IgD-negative memory B cell (primary cell): ENCODE measurements at regions not wholly inside any gene's neighbourhood (a gene's known extent, or its start where the extent isn't known, plus 50 kb on each side); places are given as distances from the start of the nearest gene placed in this dataset.

Experiments
- H3K27ac Mint-ChIP-seq, 3 donors: one replicate each; pipeline ENCODE4 v1.8.0; 2020 to 2022; ENCODE audit warnings: mild to moderate bottlenecking in 3 of 3, mixed read lengths in 3 of 3, moderate library complexity in 1 of 3
- H3K27me3 Mint-ChIP-seq: one replicate; pipeline ENCODE4 v1.8.0; 2021; ENCODE audit warnings: mixed read lengths
- H3K36me3 Mint-ChIP-seq: one replicate; pipeline ENCODE4 v1.8.0; 2020; ENCODE audit warnings: mild to moderate bottlenecking, mixed read lengths
- H3K4me1 Mint-ChIP-seq, 3 donors: one replicate each; pipeline ENCODE4 v1.8.0; 2020 to 2022; ENCODE audit warnings: mixed read lengths in 3 of 3, mild to moderate bottlenecking in 1 of 3
- H3K4me3 Mint-ChIP-seq, 4 donors: one replicate each; pipeline ENCODE4 v1.8.0; 2020 to 2022; ENCODE audit warnings: mild to moderate bottlenecking in 4 of 4, mixed read lengths in 4 of 4, moderate library complexity in 3 of 4
- H3K9me3 Mint-ChIP-seq, 3 donors: one replicate each; pipeline ENCODE4 v1.8.0; 2020 to 2021; ENCODE audit warnings: mixed read lengths in 3 of 3, mild to moderate bottlenecking in 1 of 3

DNA sequence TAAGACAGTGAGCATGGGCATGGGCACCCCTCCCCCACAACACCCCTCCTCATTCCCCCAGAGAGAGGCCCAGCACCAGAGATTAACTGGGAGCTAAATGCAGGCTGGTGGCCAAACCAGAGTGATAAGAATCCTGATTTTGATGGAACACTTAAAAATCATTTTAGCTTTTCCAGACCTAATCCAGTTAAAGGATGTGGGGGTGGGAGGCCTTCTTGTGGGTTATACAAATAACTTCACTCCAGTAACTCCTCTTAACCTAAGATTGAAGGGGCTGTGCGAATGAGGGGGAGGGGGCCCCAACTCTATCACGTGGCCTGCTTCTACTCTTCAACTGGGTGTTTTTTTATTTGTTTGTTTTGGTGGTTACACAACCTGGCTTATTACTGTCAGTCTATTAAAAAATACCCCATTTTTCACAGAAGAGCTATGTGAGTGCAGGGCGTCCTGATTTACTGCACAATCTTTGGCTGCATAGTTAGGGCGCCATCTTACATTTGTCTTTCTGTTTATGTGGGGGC lies 398.1 kb upstream of the LYPLAL1 start:
- Mint-ChIP-seq H3K4me3 (no peak overlapping the region), H3K9me3 (no peaks in the 10 kb centered on the region), H3K27ac (no peak overlapping the region), H3K36me3 (no peaks in the 10 kb centered on the region), H3K4me1 (no peaks in the 10 kb centered on the region), H3K27me3 (peaks cover 4% of the 10 kb centered on the region)

GRCh38 chr1:218778257-218779126 lies 395.2 kb upstream of the LYPLAL1 start:
- peaks cover 0 to 2% (median 0%) of the 10 kb centered on the region in 3 donors for H3K9me3 Mint-ChIP-seq
- H3K36me3 Mint-ChIP-seq, result no peaks in the 10 kb centered on the region
- no peaks in the 10 kb centered on the region for H3K4me1 Mint-ChIP-seq
- no peak overlapping the region for H3K27ac Mint-ChIP-seq
- peaks cover 4% of the 10 kb centered on the region for H3K27me3 Mint-ChIP-seq
- H3K4me3 Mint-ChIP-seq, result no peak overlapping the region

- no peak overlapping the region for H3K4me3 Mint-ChIP-seq
- peaks cover 0 to 2% (median 0%) of the 10 kb centered on the region in 3 donors for H3K9me3 Mint-ChIP-seq
- H3K27ac Mint-ChIP-seq, result no peak overlapping the region
- H3K36me3 Mint-ChIP-seq, result no peaks in the 10 kb centered on the region
- H3K4me1 Mint-ChIP-seq, result no peaks in the 10 kb centered on the region
- peaks cover 4% of the 10 kb centered on the region for H3K27me3 Mint-ChIP-seq
Measured at GRCh38 chr1:218779341-218780100, 394.2 kb upstream of the LYPLAL1 start.

DNA sequence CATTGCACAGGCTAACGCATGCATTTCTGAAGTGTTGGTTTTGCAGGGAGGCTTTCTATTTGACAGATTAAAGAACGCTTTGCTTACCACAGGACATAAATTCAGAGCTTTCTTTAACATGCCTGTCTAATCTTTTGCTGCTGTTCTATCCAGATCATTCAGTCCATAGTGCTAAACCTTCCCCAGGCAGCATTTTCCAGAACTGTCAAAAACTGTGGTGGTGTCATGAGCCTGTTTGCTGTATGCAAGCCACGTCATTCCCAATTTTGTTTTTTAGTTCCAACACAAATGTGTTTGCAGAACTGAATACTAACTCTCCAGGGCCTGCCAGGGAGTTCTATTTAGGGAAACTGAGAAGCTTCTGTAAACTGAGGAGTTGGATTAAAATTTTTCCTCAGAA lies 390.5 kb upstream of the LYPLAL1 start:
- H3K27me3 Mint-ChIP-seq, result peaks cover 3% of the 10 kb centered on the region
- H3K4me1 Mint-ChIP-seq, result peaks cover 0 to 2% (median 0%) of the 10 kb centered on the region in 3 donors
- no peak overlapping the region for H3K27ac Mint-ChIP-seq
- H3K36me3 Mint-ChIP-seq, result no peaks in the 10 kb centered on the region
- H3K4me3 Mint-ChIP-seq, result no peak overlapping the region
- H3K9me3 Mint-ChIP-seq, result peaks cover 0 to 2% (median 0%) of the 10 kb centered on the region in 3 donors

- peaks cover 0 to 2% (median 0%) of the 10 kb centered on the region in 3 donors for H3K4me1 Mint-ChIP-seq
- H3K36me3 Mint-ChIP-seq, result no peaks in the 10 kb centered on the region
- H3K27ac Mint-ChIP-seq, result no peak overlapping the region
- no peak overlapping the region for H3K4me3 Mint-ChIP-seq
- H3K9me3 Mint-ChIP-seq, result peaks cover 0 to 3% (median 3%) of the 10 kb centered on the region in 3 donors
- H3K27me3 Mint-ChIP-seq, result no peaks in the 10 kb centered on the region
Measured at GRCh38 chr1:218783916-218784315, 389.8 kb upstream of the LYPLAL1 start.

GRCh38 chr1:218785928-218786327 lies 387.8 kb upstream of the LYPLAL1 start:
- Mint-ChIP-seq H3K36me3 (no peaks in the 10 kb centered on the region), H3K9me3 (peaks cover 5 to 9% (median 6%) of the 10 kb centered on the region in 3 donors), H3K27me3 (no peaks in the 10 kb centered on the region), H3K4me1 (peaks cover 0 to 2% (median 0%) of the 10 kb centered on the region in 3 donors), H3K27ac (no peak overlapping the region), H3K4me3 (no peak overlapping the region)

DNA sequence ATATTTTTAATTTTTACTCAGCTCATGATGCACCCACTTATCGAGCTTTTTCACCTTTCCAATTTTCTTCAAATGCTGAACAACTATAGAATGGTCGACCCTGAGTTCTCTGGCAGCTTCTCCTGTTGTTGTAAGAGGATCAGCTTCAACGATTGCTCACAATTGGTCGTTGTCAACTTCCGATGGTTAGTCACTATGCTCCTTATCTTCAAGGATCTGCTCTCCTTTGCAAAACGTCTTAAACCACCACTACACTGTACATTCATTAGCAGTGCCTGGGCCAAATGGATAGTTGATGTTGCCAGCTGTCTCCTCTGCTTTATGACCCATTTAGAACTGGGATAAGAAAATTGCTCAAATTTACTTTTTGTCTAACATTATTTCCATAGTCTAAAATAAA lies 385.9 kb upstream of the LYPLAL1 start:
- peaks cover 4 to 10% (median 5%) of the 10 kb centered on the region in 3 donors for H3K9me3 Mint-ChIP-seq
- no peak overlapping the region for H3K27ac Mint-ChIP-seq
- H3K27me3 Mint-ChIP-seq, result no peaks in the 10 kb centered on the region
- H3K4me1 Mint-ChIP-seq, result peaks cover 0 to 2% (median 0%) of the 10 kb centered on the region in 3 donors
- no peak overlapping the region for H3K4me3 Mint-ChIP-seq
- H3K36me3 Mint-ChIP-seq, result no peaks in the 10 kb centered on the region

DNA sequence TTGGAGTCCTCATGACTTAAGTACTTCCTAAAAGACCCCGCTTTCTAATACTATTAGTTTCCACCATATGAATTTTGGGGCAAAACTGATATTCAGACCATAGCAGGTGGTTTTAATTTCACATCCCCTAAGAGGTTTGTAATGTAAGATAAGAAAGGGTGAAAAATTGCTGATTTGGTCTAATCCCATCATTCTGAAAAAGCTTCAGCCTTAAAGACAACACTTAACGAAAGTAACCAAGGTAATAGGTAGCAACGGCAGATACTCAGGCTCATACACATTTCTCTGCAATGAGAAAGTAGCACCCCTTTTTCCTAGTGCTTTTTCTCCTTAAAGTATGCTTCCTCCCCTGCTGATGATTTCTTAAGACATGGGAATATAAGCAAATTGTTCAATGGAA lies 376.9 kb upstream of the LYPLAL1 start:
- Mint-ChIP-seq H3K36me3 (no peaks in the 10 kb centered on the region), H3K4me1 (no peaks in the 10 kb centered on the region), H3K9me3 (peaks cover 0 to 3% (median 0%) of the 10 kb centered on the region in 3 donors), H3K27me3 (no peaks in the 10 kb centered on the region), H3K27ac (no peak overlapping the region), H3K4me3 (no peak overlapping the region)

DNA sequence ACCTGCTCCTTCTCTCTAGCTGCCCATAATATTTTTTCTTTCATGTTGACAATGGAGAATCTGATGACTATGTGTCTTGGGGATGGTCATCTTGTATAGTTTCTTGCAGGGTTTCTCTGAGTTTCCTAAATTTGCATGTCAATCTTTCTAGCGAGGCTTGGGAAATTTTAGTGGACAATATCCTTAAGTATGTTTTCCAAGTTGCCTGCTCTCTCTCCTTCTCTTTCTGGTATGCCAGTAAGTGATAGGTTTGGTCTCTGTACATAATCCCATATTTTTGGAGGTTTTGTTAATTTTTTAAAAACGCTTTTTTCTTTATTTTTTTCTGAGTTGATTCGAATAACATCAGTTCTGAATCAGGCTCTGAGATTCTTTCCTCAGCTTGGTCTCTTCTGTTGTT lies 370.9 kb upstream of the LYPLAL1 start:
- peaks cover 0 to 3% (median 0%) of the 10 kb centered on the region in 3 donors for H3K9me3 Mint-ChIP-seq

DNA sequence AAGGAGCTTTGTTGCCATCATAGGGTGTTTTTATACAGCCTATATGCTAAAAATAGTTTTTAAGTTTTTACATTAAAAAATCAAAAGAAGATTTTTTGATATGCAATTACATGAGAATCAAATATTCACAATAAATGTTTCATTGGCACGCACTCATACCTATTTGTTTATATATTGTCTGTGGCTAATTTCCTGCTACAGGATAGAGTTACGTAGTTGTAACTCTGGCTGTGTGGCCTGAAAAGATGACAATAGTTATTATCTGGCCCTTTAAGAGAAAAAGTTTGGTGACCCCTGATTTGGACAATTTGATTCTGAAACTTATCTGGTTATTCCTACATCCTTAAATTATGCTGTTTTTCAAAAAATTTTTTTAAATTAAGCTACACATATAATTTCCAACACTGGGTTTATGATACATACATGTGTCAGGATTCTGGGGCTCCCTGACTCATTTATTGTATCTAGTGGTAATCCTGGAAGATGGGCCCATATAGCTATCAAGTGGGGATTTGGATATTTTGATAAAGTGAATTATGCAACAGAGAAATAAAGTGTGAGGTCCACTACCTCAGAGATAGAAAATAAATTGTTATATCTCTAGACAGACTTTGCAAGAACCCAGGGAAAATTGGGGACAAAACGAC lies 370.2 kb upstream of the LYPLAL1 start:
- Mint-ChIP-seq H3K27me3 (no peaks in the 10 kb centered on the region), H3K4me3 (no peak overlapping the region), H3K36me3 (peaks cover 2% of the 10 kb centered on the region), H3K4me1 (no peaks in the 10 kb centered on the region), H3K9me3 (peaks cover 0 to 2% (median 0%) of the 10 kb centered on the region in 3 donors), H3K27ac (no peak overlapping the region)

More for the DNA sequence above, 370.9 kb upstream of the LYPLAL1 start:
- Mint-ChIP-seq H3K4me1 (no peaks in the 10 kb centered on the region), H3K27ac (no peak overlapping the region), H3K4me3 (peak overlapping the region in 1 of 4 donors; percentile 46), H3K36me3 (peaks cover 2% of the 10 kb centered on the region), H3K27me3 (no peaks in the 10 kb centered on the region)

- Mint-ChIP-seq H3K4me1 (no peaks in the 10 kb centered on the region), H3K4me3 (no peak overlapping the region), H3K27me3 (peaks cover 3% of the 10 kb centered on the region), H3K27ac (no peak overlapping the region), H3K9me3 (peaks cover 0 to 3% (median 0%) of the 10 kb centered on the region in 3 donors), H3K36me3 (peaks cover 2% of the 10 kb centered on the region)
Measured at GRCh38 chr1:218804014-218804785, 369.5 kb upstream of the LYPLAL1 start.

- Mint-ChIP-seq H3K27me3 (peaks cover 3% of the 10 kb centered on the region), H3K36me3 (no peaks in the 10 kb centered on the region), H3K4me1 (no peaks in the 10 kb centered on the region), H3K4me3 (no peak overlapping the region), H3K9me3 (peaks cover 0 to 2% (median 0%) of the 10 kb centered on the region in 3 donors), H3K27ac (no peak overlapping the region)
Measured at GRCh38 chr1:218809061-218809460, 364.6 kb upstream of the LYPLAL1 start.

GRCh38 chr1:218809625-218810024 lies 364.1 kb upstream of the LYPLAL1 start:
- Mint-ChIP-seq H3K27ac (no peak overlapping the region), H3K4me3 (no peak overlapping the region), H3K36me3 (no peaks in the 10 kb centered on the region), H3K4me1 (no peaks in the 10 kb centered on the region), H3K27me3 (peaks cover 3% of the 10 kb centered on the region), H3K9me3 (peaks cover 0 to 2% (median 0%) of the 10 kb centered on the region in 3 donors)

DNA sequence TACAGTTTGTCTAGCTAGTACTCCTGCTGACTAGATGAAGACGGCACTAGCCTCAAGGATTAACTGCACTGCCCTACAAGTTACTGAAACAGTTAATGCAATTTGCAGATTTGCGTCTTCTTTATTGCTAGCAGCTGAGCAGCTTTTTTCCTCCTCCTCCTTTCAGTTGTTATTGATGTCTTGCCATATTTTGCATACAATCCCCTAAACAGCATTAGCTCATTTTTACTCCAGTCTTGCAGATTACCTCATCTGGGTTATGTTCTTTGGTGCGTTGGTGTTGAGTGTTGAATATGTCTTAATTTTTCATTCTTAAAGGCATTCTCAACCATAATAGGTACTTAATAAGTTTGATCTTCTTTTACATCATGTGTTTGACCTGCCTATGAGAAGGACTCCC lies 363.4 kb upstream of the LYPLAL1 start:
- peaks cover 0 to 1% (median 0%) of the 10 kb centered on the region in 3 donors for H3K4me1 Mint-ChIP-seq
- H3K9me3 Mint-ChIP-seq, result peaks cover 0 to 2% (median 0%) of the 10 kb centered on the region in 3 donors
- H3K36me3 Mint-ChIP-seq, result no peaks in the 10 kb centered on the region
- H3K27me3 Mint-ChIP-seq, result peaks cover 3% of the 10 kb centered on the region
- no peak overlapping the region for H3K4me3 Mint-ChIP-seq
- H3K27ac Mint-ChIP-seq, result no peak overlapping the region
